Vagina (tissue), 2 donors: ENCODE measurements at regions not wholly inside any gene's neighbourhood (a gene's known extent, or its start where the extent isn't known, plus 50 kb on each side); places are given as distances from the start of the nearest gene placed in this dataset.

Source experiments
- DNase-seq, 2 donors: peaks; one replicate each; pipeline ENCODE4 v3.0.0-alpha.2; 2017; ENCODE audit errors: extremely low spot score in 2 of 2
- H3K27ac ChIP-seq: fragments of 200-600 bp; sonication (generic); one replicate; pipeline ENCODE4 v1.5.1; 2019
- H3K27me3 ChIP-seq: fragments of 200-600 bp; sonication (generic); one replicate; pipeline ENCODE4 v1.5.1; 2019
- H3K36me3 ChIP-seq, 2 donors: fragments of 200-600 bp; sonication (generic); one replicate each; pipeline ENCODE4 v1.5.1; 2017 to 2019
- H3K4me1 ChIP-seq: fragments of 200-600 bp; sonication (generic); one replicate; pipeline ENCODE4 v1.5.1; 2019
- H3K4me3 ChIP-seq, 2 donors: fragments of 200-600 bp; sonication (generic); 1 replicate in 1 of 2; 2 replicates in 1 of 2; pipeline ENCODE4 v1.5.1; 2016 to 2019
- H3K9me3 ChIP-seq: fragments of 200-600 bp; sonication (generic); one replicate; pipeline ENCODE4 v1.5.1; 2019
- CTCF ChIP-seq, 3 experiments: fragments of 450-650 bp in 2 of 3; fragments of 200-600 bp in 1 of 3; sonication (generic) in 1 of 3; IDR thresholded peaks; one replicate each; pipeline ENCODE4 v1.5.1; 2017 to 2019; ENCODE audit warnings: antibody characterized with exemption in 3 of 3, mild to moderate bottlenecking in 2 of 3, moderate library complexity in 2 of 3
- POLR2A ChIP-seq, 2 donors: fragments of 450-650 bp; IDR thresholded peaks; one replicate each; pipeline ENCODE4 v1.6.1; 2017; ENCODE audit warnings: antibody characterized with exemption in 2 of 2, mild to moderate bottlenecking in 2 of 2, moderate library complexity in 2 of 2
- POLR2AphosphoS5 ChIP-seq, 2 donors: sonication (generic); formaldehyde crosslinking; IDR thresholded peaks; one replicate each; pipeline ENCODE4 v1.9.0; 2017; ENCODE audit warnings: antibody characterized with exemption in 2 of 2, mild to moderate bottlenecking in 2 of 2, low read depth in 1 of 2; ENCODE audit not compliant: insufficient read depth in 1 of 2
- intact Hi-C: fragments of 100-400 bp; cut with DNase I; formaldehyde crosslinking; loops from one replicate; pipeline ENCODE4 v1.15.1; 2023

GRCh38 chr2:34105006-34105767 is 506.1 kb upstream of the FAM98A start:
- intact Hi-C loops = no loop called here
- DNase-seq = no peak

GRCh38 chr2:34104601-34105000 is 505.5 kb upstream of the FAM98A start:
- TF ChIP-seq POLR2AphosphoS5 (IDR thresholded peaks at IDR 0.05; ENCODE audit: insufficient read depth in 1 of 2, low read depth in 1 of 2) (no peak), POLR2A (IDR thresholded peaks at IDR 0.05) (no peak), CTCF (IDR thresholded peaks at IDR 0.05) (no peak)
- H3K36me3 ChIP-seq = no peaks in the 10 kb centered on the region

More at GRCh38 chr2:34105006-34105767, 506.1 kb upstream of the FAM98A start:
- H3K27me3 ChIP-seq = no peaks in the 10 kb centered on the region
- H3K9me3 ChIP-seq = no peaks in the 10 kb centered on the region
- no peaks in the 10 kb centered on the region for H3K4me1 ChIP-seq
- no peaks in the 10 kb centered on the region for H3K36me3 ChIP-seq
- TF ChIP-seq POLR2AphosphoS5 (IDR thresholded peaks at IDR 0.05; ENCODE audit: insufficient read depth in 1 of 2, low read depth in 1 of 2) (no peak), POLR2A (IDR thresholded peaks at IDR 0.05) (no peak), CTCF (IDR thresholded peaks at IDR 0.05) (no peak)
- no peak overlapping the region for H3K4me3 ChIP-seq
- no peak overlapping the region for H3K27ac ChIP-seq

GRCh38 chr2:34103437-34103836 is 504.3 kb upstream of the FAM98A start:
- no peaks in the 10 kb centered on the region for H3K36me3 ChIP-seq
- TF ChIP-seq POLR2AphosphoS5 (IDR thresholded peaks at IDR 0.05; ENCODE audit: insufficient read depth in 1 of 2, low read depth in 1 of 2) (no peak), CTCF (IDR thresholded peaks at IDR 0.05) (no peak), POLR2A (IDR thresholded peaks at IDR 0.05) (no peak)
- no peak overlapping the region for H3K4me3 ChIP-seq
- no peaks in the 10 kb centered on the region for H3K4me1 ChIP-seq
- no peaks in the 10 kb centered on the region for H3K27me3 ChIP-seq
- H3K27ac ChIP-seq = no peak overlapping the region
- H3K9me3 ChIP-seq = no peaks in the 10 kb centered on the region
- no peak for DNase-seq
- intact Hi-C loops = no loop called here

More at GRCh38 chr2:34104601-34105000, 505.5 kb upstream of the FAM98A start:
- intact Hi-C loops = no loop called here
- Histone ChIP-seq H3K27me3 (no peaks in the 10 kb centered on the region), H3K4me3 (no peak overlapping the region), H3K4me1 (no peaks in the 10 kb centered on the region), H3K9me3 (no peaks in the 10 kb centered on the region), H3K27ac (no peak overlapping the region)
- no peak for DNase-seq

- Histone ChIP-seq H3K27me3 (no peaks in the 10 kb centered on the region), H3K36me3 (no peaks in the 10 kb centered on the region), H3K4me1 (no peaks in the 10 kb centered on the region), H3K27ac (no peak overlapping the region), H3K4me3 (no peak overlapping the region), H3K9me3 (no peaks in the 10 kb centered on the region)
- no peak for TF ChIP-seq POLR2A (IDR thresholded peaks at IDR 0.05)
- no peak for TF ChIP-seq CTCF (IDR thresholded peaks at IDR 0.05)
- TF ChIP-seq POLR2AphosphoS5 (IDR thresholded peaks at IDR 0.05; ENCODE audit: insufficient read depth in 1 of 2, low read depth in 1 of 2) = no peak
- intact Hi-C loops = no loop called here
- DNase-seq = no peak
Observed at GRCh38 chr2:34102339-34102738, 503.2 kb upstream of the FAM98A start.

- no peaks in the 10 kb centered on the region for H3K9me3 ChIP-seq
- TF ChIP-seq CTCF (IDR thresholded peaks at IDR 0.05) (no peak), POLR2A (IDR thresholded peaks at IDR 0.05) (no peak), POLR2AphosphoS5 (IDR thresholded peaks at IDR 0.05; ENCODE audit: insufficient read depth in 1 of 2, low read depth in 1 of 2) (no peak)
- intact Hi-C loops = no loop called here
- no peak overlapping the region for H3K27ac ChIP-seq
- H3K4me1 ChIP-seq = no peaks in the 10 kb centered on the region
- no peaks in the 10 kb centered on the region for H3K36me3 ChIP-seq
- H3K4me3 ChIP-seq = no peak overlapping the region
- H3K27me3 ChIP-seq = no peaks in the 10 kb centered on the region
- DNase-seq = no peak
Observed at GRCh38 chr2:34099377-34099776, 500.3 kb upstream of the FAM98A start.
